ENCODE measurements at regions not wholly inside any gene's neighbourhood (a gene's known extent, or its start where the extent isn't known, plus 50 kb on each side); places are given as distances from the start of the nearest gene placed in this dataset.
"Not testable (repeated sequence)": the region's sequence is repeated elsewhere in the genome, so short reads cannot be mapped to it uniquely, and the experiment has no call there.

GRCh38 chr3:177351206-177351605, 153.9 kb upstream of the TBL1XR1 start:
- DNase-seq (ENCODE audit: low spot score) (no peak), ATAC-seq (ENCODE audit: low FRiP score) (no peak)
- no peak for TF ChIP-seq CTCF (IDR thresholded peaks at IDR 0.05)

- ATAC-seq (ENCODE audit: low FRiP score): no peak
- no peak for TF ChIP-seq CTCF (IDR thresholded peaks at IDR 0.05)
- no peak for DNase-seq (ENCODE audit: low spot score)
These were observed 154.5 kb upstream of the TBL1XR1 start for GRCh38 chr3:177351757-177352158.

- no peak for ATAC-seq (ENCODE audit: low FRiP score)
- no peak for TF ChIP-seq CTCF (IDR thresholded peaks at IDR 0.05)
These were observed 155.1 kb upstream of the TBL1XR1 start for GRCh38 chr3:177352424-177352823.

GRCh38 chr3:177353140-177353539, 155.9 kb upstream of the TBL1XR1 start:
- DNase-seq (ENCODE audit: low spot score): no peak
- ATAC-seq (ENCODE audit: low FRiP score): no peak
- TF ChIP-seq CTCF (IDR thresholded peaks at IDR 0.05): no peak

More at GRCh38 chr3:177352424-177352823, 155.1 kb upstream of the TBL1XR1 start:
- no peak for DNase-seq (ENCODE audit: low spot score)

- ATAC-seq (ENCODE audit: low FRiP score); DNase-seq (ENCODE audit: low spot score): not testable (repeated sequence)
These were observed 156.6 kb upstream of the TBL1XR1 start for GRCh38 chr3:177353879-177354278.

- no peak for ATAC-seq (ENCODE audit: low FRiP score)
- no peak for TF ChIP-seq CTCF (IDR thresholded peaks at IDR 0.05)
- DNase-seq (ENCODE audit: low spot score): no peak
These were observed 157.2 kb upstream of the TBL1XR1 start for GRCh38 chr3:177354466-177354865.

- no peak for TF ChIP-seq CTCF (IDR thresholded peaks at IDR 0.05)
- no peak for DNase-seq (ENCODE audit: low spot score)
- ATAC-seq (ENCODE audit: low FRiP score): no peak
These were observed 158.8 kb upstream of the TBL1XR1 start for GRCh38 chr3:177356113-177356512.

GRCh38 chr3:177356952-177357351, 159.7 kb upstream of the TBL1XR1 start:
- ATAC-seq (ENCODE audit: low FRiP score): no peak
- no peak for DNase-seq (ENCODE audit: low spot score)
- no peak for TF ChIP-seq CTCF (IDR thresholded peaks at IDR 0.05)

Data from omental fat pad (tissue), 3 donors.